GM03348 (cell line): ENCODE measurements at regions not wholly inside any gene's neighbourhood (a gene's known extent, or its start where the extent isn't known, plus 50 kb on each side); places are given as distances from the start of the nearest gene placed in this dataset.
"Not testable (repeated sequence)": the region's sequence is repeated elsewhere in the genome, so short reads cannot be mapped to it uniquely, and the experiment has no call there.

Source experiments
- DNase-seq: peaks from one replicate; pipeline ENCODE4 v3.0.0; 2012; ENCODE audit warnings: low spot score

- DNase-seq = not testable (repeated sequence)
These were observed 348.6 kb upstream of the CHRNA7 start for GRCh38 chr15:31681529-31682259.

- DNase-seq = not testable (repeated sequence)
These were observed 343.2 kb upstream of the CHRNA7 start for GRCh38 chr15:31687088-31687487.

- DNase-seq = not testable (repeated sequence)
These were observed 333.8 kb upstream of the CHRNA7 start for GRCh38 chr15:31696509-31696908.

GRCh38 chr15:31705076-31705678 lies 325.1 kb upstream of the CHRNA7 start:
- DNase-seq = not testable (repeated sequence)

- DNase-seq = not testable (repeated sequence)
These were observed 322.2 kb upstream of the CHRNA7 start for GRCh38 chr15:31707944-31708702.

GRCh38 chr15:31708703-31709327 lies 321.5 kb upstream of the CHRNA7 start:
- not testable (repeated sequence) for DNase-seq

GRCh38 chr15:31709479-31709878 lies 320.8 kb upstream of the CHRNA7 start:
- DNase-seq = not testable (repeated sequence)

GRCh38 chr15:31710806-31711205 lies 319.5 kb upstream of the CHRNA7 start:
- DNase-seq = not testable (repeated sequence)

GRCh38 chr15:31715208-31715607 lies 315.1 kb upstream of the CHRNA7 start:
- DNase-seq = not testable (repeated sequence)

GRCh38 chr15:31718625-31719024 lies 311.7 kb upstream of the CHRNA7 start:
- not testable (repeated sequence) for DNase-seq

- DNase-seq = not testable (repeated sequence)
These were observed 310.8 kb upstream of the CHRNA7 start for GRCh38 chr15:31719396-31720022.

- DNase-seq = not testable (repeated sequence)
These were observed 307.3 kb upstream of the CHRNA7 start for GRCh38 chr15:31723019-31723418.

- not testable (repeated sequence) for DNase-seq
These were observed 305.4 kb upstream of the CHRNA7 start for GRCh38 chr15:31724903-31725302.

- not testable (repeated sequence) for DNase-seq
These were observed 304.7 kb upstream of the CHRNA7 start for GRCh38 chr15:31725619-31726018.

GRCh38 chr15:31727612-31728011 lies 302.7 kb upstream of the CHRNA7 start:
- DNase-seq = no peak

GRCh38 chr15:31732726-31733125 lies 297.6 kb upstream of the CHRNA7 start:
- DNase-seq = no peak

- DNase-seq = no peak
These were observed 296.9 kb upstream of the CHRNA7 start for GRCh38 chr15:31733424-31733823.

- DNase-seq = no peak
These were observed 290.1 kb upstream of the CHRNA7 start for GRCh38 chr15:31740203-31740602.

GRCh38 chr15:31745841-31746240 lies 284.5 kb upstream of the CHRNA7 start:
- no peak for DNase-seq

GRCh38 chr15:31752065-31752762 lies 278.1 kb upstream of the CHRNA7 start:
- no peak for DNase-seq

- DNase-seq = no peak
These were observed 277.4 kb upstream of the CHRNA7 start for GRCh38 chr15:31752905-31753304.
